HL-60 (cell line): ENCODE measurements at regions not wholly inside any gene's neighbourhood (a gene's known extent, or its start where the extent isn't known, plus 50 kb on each side); places are given as distances from the start of the nearest gene placed in this dataset.

Experiments
- POLR2AphosphoS5 ChIP-seq: IDR thresholded peaks from 2 replicates; pipeline ENCODE4 v1.6.1; 2012; ENCODE audit warnings: low read depth
- SPI1 ChIP-seq: IDR thresholded peaks from 2 replicates; pipeline ENCODE4 v1.6.1; 2012; ENCODE audit warnings: low read depth, mild to moderate bottlenecking, borderline replicate concordance
- TF ChIP-seq, protein P1 (sequence below): IDR thresholded peaks from one replicate; pipeline ENCODE4 v1.5.1; 2011; ENCODE audit warnings: low read length, control low read depth, inconsistent platforms; ENCODE audit not compliant: insufficient read depth

DNA sequence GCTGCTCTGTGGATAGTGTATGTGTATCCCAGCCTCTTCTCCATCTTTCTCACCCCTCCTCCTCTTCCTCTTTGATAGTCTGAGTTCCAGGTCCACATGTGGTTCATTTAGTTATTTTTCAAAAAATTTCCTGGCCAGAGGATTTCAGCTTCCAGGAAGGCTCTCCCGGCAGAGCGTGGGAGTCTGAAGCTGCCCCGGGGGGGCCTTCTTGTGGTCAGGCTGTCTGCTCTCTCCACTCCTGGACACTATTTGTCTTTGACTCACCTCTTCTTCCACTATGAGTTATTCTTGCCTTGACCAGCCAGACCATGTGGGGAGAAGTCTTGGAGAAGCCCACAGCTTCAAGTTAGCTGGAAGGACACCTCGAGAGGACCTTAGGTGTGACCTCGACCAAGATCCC, 258.8 kb downstream of the CDC5L start:
- TF ChIP-seq, protein P1, sequence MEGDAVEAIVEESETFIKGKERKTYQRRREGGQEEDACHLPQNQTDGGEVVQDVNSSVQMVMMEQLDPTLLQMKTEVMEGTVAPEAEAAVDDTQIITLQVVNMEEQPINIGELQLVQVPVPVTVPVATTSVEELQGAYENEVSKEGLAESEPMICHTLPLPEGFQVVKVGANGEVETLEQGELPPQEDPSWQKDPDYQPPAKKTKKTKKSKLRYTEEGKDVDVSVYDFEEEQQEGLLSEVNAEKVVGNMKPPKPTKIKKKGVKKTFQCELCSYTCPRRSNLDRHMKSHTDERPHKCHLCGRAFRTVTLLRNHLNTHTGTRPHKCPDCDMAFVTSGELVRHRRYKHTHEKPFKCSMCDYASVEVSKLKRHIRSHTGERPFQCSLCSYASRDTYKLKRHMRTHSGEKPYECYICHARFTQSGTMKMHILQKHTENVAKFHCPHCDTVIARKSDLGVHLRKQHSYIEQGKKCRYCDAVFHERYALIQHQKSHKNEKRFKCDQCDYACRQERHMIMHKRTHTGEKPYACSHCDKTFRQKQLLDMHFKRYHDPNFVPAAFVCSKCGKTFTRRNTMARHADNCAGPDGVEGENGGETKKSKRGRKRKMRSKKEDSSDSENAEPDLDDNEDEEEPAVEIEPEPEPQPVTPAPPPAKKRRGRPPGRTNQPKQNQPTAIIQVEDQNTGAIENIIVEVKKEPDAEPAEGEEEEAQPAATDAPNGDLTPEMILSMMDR: no peak
- TF ChIP-seq POLR2AphosphoS5 (no peak), SPI1 (no peak)
